ENCODE measurements at regions not wholly inside any gene's neighbourhood (a gene's known extent, or its start where the extent isn't known, plus 50 kb on each side); places are given as distances from the start of the nearest gene placed in this dataset.

DNA sequence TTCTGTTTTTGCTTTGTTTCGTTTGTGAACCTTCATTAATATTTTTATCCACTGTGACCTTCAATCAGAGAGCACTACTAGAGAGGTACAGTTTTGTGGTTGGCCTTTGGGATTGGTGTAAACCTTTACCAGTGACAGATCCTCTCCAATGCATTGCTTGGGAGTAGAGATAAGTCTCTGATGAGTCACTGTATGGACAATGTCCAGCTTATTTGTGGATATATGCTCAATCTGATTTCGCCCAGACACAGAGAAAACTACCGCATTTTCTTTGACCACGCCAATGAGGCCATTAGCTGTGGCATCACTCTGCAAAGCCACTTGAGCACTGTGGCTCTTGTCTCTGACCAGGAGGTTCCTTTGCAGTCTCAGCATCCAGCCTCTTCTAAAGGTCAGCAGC is 964.7 kb downstream of the TUSC7 start:
- Histone ChIP-seq H3K9me3 (replicated peaks; ENCODE audit: control insufficient read depth, insufficient read depth, low read depth, low read length) (no peaks in the 10 kb centered on the region), H2AFZ (ENCODE audit: low read depth, low read length) (no peak overlapping the region), H3K9ac (ENCODE audit: insufficient read depth in 1 of 2, low read depth in 2 of 2, low read length in 2 of 2) (no peak overlapping the region), H3K9me1 (ENCODE audit: control insufficient read depth, insufficient read depth, low read length) (no peaks in the 10 kb centered on the region), H3K4me2 (ENCODE audit: insufficient read depth, low read length) (no peak overlapping the region), H3K27me3 (ENCODE audit: control insufficient read depth in 2 of 2, insufficient read depth in 2 of 2, low read length in 2 of 2) (no peaks in the 10 kb centered on the region), H3K36me3 (ENCODE audit: control insufficient read depth, insufficient read depth, low read length) (no peaks in the 10 kb centered on the region), H3K27ac (ENCODE audit: extremely low read depth, low read depth, low read length) (no peak overlapping the region), H3K4me1 (replicated peaks in 1 of 2; ENCODE audit: control insufficient read depth in 2 of 2, insufficient read depth in 2 of 2, low read length in 2 of 2) (no peaks in the 10 kb centered on the region), H3K79me2 (ENCODE audit: control insufficient read depth, insufficient read depth, low read length) (no peaks in the 10 kb centered on the region), H4K20me1 (replicated peaks; ENCODE audit: control insufficient read depth, insufficient read depth, low read length) (no peaks in the 10 kb centered on the region), H3K4me3 (no peak overlapping the region)
- no peak for DNase-seq (ENCODE audit: extremely low read depth in 1 of 4, low spot score in 3 of 4)
- intact Hi-C loops (cut with micrococcal nuclease) (no loop called here), in situ Hi-C loops (cut with MboI) (no loop called here)
- CTCF ChIA-PET (ENCODE audit: low intra/inter-chr PET ratio) = no interaction called here
- no peak for FAIRE-seq
- POLR2A ChIA-PET = interaction anchor here (0.7 kb wide), 1 partner anchor 27 kb away, joined by 3 read pairs; no protein-coding TSS in a partner anchor
- 0% methylated on average over 4 of the region's 4 CpGs for WGBS (ENCODE audit: insufficient coverage, low coverage, missing lambda C conversion rate)
- BruUV-seq (replicated peaks) = no TSS peak
- ATAC-seq = no peak
- TF ChIP-seq DPF2 (IDR thresholded peaks at IDR 0.05) = no peak
- TF ChIP-seq HES1 (IDR thresholded peaks at IDR 0.05; ENCODE audit: low read depth) = no peak
- TF ChIP-seq TBP (optimal IDR thresholded peaks at IDR 0.05; ENCODE audit: low read depth, low read length) = no peak
- no peak for TF ChIP-seq PHTF2 (CRISPR knock-in tag; IDR thresholded peaks at IDR 0.05)
- no peak for TF ChIP-seq YY1 (IDR thresholded peaks at IDR 0.05; ENCODE audit: borderline replicate concordance in 1 of 3, control insufficient read depth in 1 of 3, extremely low read depth in 1 of 3, insufficient read depth in 3 of 3, insufficient read length in 1 of 3, insufficient replicate concordance in 2 of 3, low read depth in 1 of 3, low read length in 2 of 3)
- TF ChIP-seq BHLHE40 (IDR thresholded peaks at IDR 0.05; ENCODE audit: low read length) = no peak
- TF ChIP-seq FOXJ2 (tag; IDR thresholded peaks at IDR 0.05) = no peak
- TF ChIP-seq, protein P1, sequence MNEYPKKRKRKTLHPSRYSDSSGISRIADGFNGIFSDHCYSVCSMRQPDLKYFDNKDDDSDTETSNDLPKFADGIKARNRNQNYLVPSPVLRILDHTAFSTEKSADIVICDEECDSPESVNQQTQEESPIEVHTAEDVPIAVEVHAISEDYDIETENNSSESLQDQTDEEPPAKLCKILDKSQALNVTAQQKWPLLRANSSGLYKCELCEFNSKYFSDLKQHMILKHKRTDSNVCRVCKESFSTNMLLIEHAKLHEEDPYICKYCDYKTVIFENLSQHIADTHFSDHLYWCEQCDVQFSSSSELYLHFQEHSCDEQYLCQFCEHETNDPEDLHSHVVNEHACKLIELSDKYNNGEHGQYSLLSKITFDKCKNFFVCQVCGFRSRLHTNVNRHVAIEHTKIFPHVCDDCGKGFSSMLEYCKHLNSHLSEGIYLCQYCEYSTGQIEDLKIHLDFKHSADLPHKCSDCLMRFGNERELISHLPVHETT (CRISPR knock-in tag; conservative IDR thresholded peaks at IDR 0.05 in 1 of 2, IDR thresholded peaks at IDR 0.05 in 1 of 2) = no peak
- no peak for TF ChIP-seq HNRNPUL1 (IDR thresholded peaks at IDR 0.05; ENCODE audit: low read length)

All from K562 (cell line).